BJ (cell line): ENCODE measurements at regions not wholly inside any gene's neighbourhood (a gene's known extent, or its start where the extent isn't known, plus 50 kb on each side); places are given as distances from the start of the nearest gene placed in this dataset.

ENCODE experiments used
- CTCF ChIA-PET: fragments of 350-600 bp; formaldehyde crosslinking; extraction: SDS; loops from one replicate; lab custom pipeline; 2021; ENCODE audit warnings: antibody characterized with exemption, inconsistent platforms; lab: Yijun Ruan, JAX
- POLR2A ChIA-PET: fragments of 300-600 bp; sonication (Branson Sonifier 250); formaldehyde crosslinking; extraction: SDS; loops from one replicate; lab custom pipeline; 2021; ENCODE audit warnings: antibody characterized with exemption; lab: Charles Lee
- DNase-seq: peaks from one replicate; pipeline ENCODE4 v3.0.0-alpha.2; 2011; ENCODE audit warnings: low read depth
- H3K27me3 ChIP-seq: 2 replicates; pipeline ENCODE4 v1.6.0; 2011; ENCODE audit warnings: low read length; ENCODE audit not compliant: control insufficient read depth, insufficient read depth
- H3K36me3 ChIP-seq: 2 replicates; pipeline ENCODE4 v1.5.1; 2011; ENCODE audit warnings: low read length; ENCODE audit not compliant: control insufficient read depth, insufficient read depth
- H3K4me3 ChIP-seq: 2 replicates; pipeline ENCODE4 v1.5.1; 2011; ENCODE audit warnings: low read depth, mild to moderate bottlenecking, control low read depth, low read length
- TF ChIP-seq, protein P1 (sequence below): IDR thresholded peaks from 2 replicates; pipeline ENCODE4 v1.5.1; 2011; ENCODE audit warnings: low read depth, mild to moderate bottlenecking, control low read depth, inconsistent platforms, low read length, moderate library complexity; ENCODE audit not compliant: insufficient read depth

DNA sequence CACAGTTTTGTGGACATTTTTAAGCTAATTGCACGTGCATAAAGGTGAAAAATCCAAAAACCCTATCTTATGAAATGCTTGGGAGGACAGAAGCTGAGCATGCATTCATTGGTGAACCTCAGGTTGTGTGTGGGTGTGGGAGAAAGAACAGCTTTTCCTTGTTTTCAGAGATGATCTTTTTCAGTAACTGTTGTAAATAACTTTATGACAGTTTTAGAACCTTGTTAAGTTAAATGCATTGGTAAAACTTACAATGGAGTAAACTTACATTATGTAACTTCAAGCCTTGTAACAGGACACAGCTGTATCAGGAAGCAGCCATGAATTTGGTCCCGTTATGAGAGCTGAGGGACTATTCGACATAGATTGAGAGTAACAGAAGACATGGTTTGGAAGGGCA lies 587.4 kb downstream of the GALC start:
- ChIA-PET CTCF (no interaction called here), POLR2A (no interaction called here)
- TF ChIP-seq, protein P1, sequence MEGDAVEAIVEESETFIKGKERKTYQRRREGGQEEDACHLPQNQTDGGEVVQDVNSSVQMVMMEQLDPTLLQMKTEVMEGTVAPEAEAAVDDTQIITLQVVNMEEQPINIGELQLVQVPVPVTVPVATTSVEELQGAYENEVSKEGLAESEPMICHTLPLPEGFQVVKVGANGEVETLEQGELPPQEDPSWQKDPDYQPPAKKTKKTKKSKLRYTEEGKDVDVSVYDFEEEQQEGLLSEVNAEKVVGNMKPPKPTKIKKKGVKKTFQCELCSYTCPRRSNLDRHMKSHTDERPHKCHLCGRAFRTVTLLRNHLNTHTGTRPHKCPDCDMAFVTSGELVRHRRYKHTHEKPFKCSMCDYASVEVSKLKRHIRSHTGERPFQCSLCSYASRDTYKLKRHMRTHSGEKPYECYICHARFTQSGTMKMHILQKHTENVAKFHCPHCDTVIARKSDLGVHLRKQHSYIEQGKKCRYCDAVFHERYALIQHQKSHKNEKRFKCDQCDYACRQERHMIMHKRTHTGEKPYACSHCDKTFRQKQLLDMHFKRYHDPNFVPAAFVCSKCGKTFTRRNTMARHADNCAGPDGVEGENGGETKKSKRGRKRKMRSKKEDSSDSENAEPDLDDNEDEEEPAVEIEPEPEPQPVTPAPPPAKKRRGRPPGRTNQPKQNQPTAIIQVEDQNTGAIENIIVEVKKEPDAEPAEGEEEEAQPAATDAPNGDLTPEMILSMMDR: no peak
- H3K4me3 ChIP-seq: no peak overlapping the region
- H3K36me3 ChIP-seq: no peaks in the 10 kb centered on the region
- DNase-seq: no peak
- H3K27me3 ChIP-seq: no peaks in the 10 kb centered on the region

DNA sequence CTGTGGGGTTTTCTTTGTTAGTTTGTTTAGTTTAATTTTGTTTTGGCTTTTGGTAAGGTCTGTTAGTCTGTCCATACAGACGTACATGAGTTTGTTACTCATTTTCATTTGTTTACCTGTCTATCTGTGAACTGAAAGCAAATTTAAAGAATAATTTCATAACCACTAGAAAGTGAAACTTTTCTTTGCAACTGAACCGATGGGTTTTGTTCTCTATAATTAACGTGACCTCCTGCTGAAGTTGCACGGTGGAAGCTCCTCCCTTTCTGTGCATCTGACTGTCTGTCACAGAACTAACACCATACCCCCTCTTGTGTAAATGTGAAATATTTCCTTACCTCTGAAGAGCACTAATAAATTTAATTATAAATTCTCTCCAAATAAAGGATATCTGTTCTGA lies 595.5 kb downstream of the GALC start:
- TF ChIP-seq, protein P1: no peak
- ChIA-PET CTCF (no interaction called here), POLR2A (no interaction called here)
- H3K4me3 ChIP-seq: no peak overlapping the region
- no peaks in the 10 kb centered on the region for H3K27me3 ChIP-seq
- DNase-seq: no peak
- no peaks in the 10 kb centered on the region for H3K36me3 ChIP-seq

DNA sequence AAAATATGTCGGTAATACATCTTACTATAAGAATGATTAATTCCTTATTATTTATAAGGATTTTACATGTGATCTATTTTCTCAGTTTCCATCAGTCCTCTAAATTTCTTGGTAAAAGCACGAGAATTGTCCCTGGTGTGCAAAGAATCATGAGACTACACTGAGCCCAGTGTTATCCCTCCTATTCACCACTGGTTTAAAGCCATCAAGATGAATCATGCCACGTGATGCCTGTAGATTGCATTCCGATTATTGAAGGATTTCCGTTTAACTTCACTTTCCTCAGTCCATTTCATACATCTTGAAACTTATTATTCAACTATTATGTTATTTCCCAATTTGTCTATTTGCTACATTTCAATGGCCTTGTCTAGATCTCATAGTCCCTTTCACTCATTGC lies 601.9 kb downstream of the GALC start:
- H3K27me3 ChIP-seq: no peaks in the 10 kb centered on the region
- ChIA-PET POLR2A (no interaction called here), CTCF (no interaction called here)
- no peaks in the 10 kb centered on the region for H3K36me3 ChIP-seq
- no peak for DNase-seq
- no peak overlapping the region for H3K4me3 ChIP-seq
- TF ChIP-seq, protein P1: no peak

DNA sequence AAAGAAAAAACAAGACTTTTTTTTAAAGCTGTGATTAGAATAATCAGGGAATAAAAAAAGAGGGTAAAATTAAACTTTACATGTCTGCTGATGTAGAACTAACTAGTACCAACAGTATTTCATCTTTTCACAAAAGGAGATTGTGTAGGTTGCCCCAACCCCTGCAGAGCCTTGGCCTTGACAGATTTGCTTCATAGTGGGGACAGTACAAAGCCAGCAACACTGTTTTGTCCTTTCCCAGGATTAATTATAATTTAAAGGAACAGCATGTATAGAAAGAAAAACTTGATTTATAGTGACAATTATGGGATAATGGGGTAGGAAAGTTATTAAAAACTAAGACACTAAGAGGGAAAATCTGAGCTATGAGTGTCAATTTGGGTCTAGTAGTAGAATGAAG lies 604.0 kb downstream of the GALC start:
- Histone ChIP-seq H3K4me3 (no peak overlapping the region), H3K27me3 (no peaks in the 10 kb centered on the region), H3K36me3 (no peaks in the 10 kb centered on the region)
- ChIA-PET CTCF (no interaction called here), POLR2A (no interaction called here)
- TF ChIP-seq, protein P1: no peak
- DNase-seq: no peak

DNA sequence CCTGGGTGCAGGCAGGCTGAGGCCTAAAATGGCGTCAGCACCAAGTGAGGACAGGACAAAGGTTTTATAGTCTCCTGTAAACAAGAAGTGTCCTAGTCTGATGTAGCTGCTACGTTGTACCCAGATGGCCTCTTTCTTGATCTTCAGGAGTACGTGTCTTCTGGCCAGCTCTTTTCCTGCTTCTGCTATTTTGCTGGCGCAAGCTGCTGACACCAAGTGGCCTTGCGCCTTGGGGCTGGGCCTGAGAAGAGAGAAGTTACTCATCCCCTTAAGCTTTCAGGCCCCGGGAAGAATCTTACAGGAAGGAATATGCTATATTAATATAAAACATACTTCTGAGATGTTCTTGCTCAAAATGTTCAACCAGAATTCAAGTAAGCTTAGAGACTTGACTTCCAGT lies 605.2 kb downstream of the GALC start:
- H3K27me3 ChIP-seq: no peaks in the 10 kb centered on the region
- TF ChIP-seq, protein P1: no peak
- no peaks in the 10 kb centered on the region for H3K36me3 ChIP-seq
- ChIA-PET POLR2A (no interaction called here), CTCF (no interaction called here)
- no peak overlapping the region for H3K4me3 ChIP-seq
- DNase-seq: no peak
